ENCODE measurements at regions not wholly inside any gene's neighbourhood (a gene's known extent, or its start where the extent isn't known, plus 50 kb on each side); places are given as distances from the start of the nearest gene placed in this dataset.

DNA sequence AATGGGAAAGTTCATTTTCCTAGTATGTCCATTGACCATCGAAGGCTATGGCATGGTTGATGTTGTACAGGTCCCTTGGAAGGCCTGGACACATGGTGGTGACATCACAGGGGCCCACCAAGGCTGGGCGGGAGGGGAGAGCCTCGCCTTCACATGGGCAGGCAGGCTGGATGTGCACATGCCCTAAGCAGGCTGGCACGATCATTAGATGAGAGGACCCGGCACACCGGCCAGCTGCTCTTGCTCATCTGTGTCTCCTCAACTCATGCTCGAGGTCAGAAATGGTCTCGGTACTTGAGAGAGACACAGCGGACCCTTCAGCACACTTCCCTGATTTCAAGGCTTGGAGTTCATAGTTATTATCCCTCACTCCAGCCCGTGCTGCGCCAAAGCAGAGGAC, 416.9 kb upstream of the ZFHX3 start:
- TF ChIP-seq, protein P1, sequence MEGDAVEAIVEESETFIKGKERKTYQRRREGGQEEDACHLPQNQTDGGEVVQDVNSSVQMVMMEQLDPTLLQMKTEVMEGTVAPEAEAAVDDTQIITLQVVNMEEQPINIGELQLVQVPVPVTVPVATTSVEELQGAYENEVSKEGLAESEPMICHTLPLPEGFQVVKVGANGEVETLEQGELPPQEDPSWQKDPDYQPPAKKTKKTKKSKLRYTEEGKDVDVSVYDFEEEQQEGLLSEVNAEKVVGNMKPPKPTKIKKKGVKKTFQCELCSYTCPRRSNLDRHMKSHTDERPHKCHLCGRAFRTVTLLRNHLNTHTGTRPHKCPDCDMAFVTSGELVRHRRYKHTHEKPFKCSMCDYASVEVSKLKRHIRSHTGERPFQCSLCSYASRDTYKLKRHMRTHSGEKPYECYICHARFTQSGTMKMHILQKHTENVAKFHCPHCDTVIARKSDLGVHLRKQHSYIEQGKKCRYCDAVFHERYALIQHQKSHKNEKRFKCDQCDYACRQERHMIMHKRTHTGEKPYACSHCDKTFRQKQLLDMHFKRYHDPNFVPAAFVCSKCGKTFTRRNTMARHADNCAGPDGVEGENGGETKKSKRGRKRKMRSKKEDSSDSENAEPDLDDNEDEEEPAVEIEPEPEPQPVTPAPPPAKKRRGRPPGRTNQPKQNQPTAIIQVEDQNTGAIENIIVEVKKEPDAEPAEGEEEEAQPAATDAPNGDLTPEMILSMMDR (IDR thresholded peaks at IDR 0.05; ENCODE audit: insufficient read depth, low read length, severe bottlenecking), result no peak
- no peak overlapping the region for H3K4me3 ChIP-seq (ENCODE audit: low read depth, low read length)
- no peaks in the 10 kb centered on the region for H3K36me3 ChIP-seq (ENCODE audit: control insufficient read depth, insufficient read depth, low read length)
- no peak for DNase-seq (ENCODE audit: low read depth)
- no peaks in the 10 kb centered on the region for H3K27me3 ChIP-seq (ENCODE audit: control insufficient read depth, insufficient read depth, low read length)
- FAIRE-seq, result no peak

DNA sequence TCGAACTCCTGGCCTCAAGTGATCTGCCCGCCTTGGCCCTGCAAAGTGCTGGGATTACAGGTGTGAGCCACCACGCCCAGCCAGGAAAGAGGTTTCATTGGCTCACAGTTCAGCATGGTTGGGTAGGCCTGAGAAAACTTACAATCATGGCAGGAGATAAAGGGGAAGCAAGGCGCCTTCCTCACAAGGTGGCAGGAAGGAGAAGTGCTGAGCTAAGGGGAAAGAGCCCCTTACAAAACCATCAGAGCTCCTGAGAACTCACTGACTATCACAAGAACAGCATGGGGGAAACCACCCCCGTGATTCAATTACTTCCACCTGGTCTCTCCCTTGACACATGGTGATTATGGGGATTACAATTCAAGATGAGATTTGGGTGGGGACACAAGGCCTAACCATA, 411.7 kb upstream of the ZFHX3 start:
- FAIRE-seq (no peak), DNase-seq (ENCODE audit: low read depth) (no peak)
- H3K27me3 ChIP-seq (ENCODE audit: control insufficient read depth, insufficient read depth, low read length), result no peaks in the 10 kb centered on the region

DNA sequence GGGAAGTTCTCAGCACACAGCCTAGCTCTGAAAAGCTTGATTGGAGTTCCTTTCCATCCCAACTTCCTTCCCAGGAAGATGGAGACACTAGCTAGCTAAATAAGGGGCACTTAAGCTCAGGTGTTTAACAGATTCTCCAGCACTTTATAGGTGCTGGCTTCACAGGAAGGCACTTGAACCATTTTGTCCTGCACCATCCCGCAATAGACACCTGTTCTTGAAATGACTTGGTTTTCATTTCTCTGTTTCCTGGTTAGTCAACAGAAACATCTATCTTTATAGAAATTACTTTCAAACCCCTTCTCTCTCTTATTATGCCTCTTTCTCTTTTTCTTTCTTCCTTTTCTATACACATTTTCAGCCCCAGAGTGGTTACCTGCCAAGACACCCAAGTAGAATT, 409.9 kb upstream of the ZFHX3 start:
- H3K27me3 ChIP-seq (ENCODE audit: control insufficient read depth, insufficient read depth, low read length), result no peaks in the 10 kb centered on the region
- no peak for FAIRE-seq
- TF ChIP-seq, protein P1 (IDR thresholded peaks at IDR 0.05; ENCODE audit: insufficient read depth, low read length, severe bottlenecking), result no peak
- H3K36me3 ChIP-seq (ENCODE audit: control insufficient read depth, insufficient read depth, low read length), result no peaks in the 10 kb centered on the region
- no peak for DNase-seq (ENCODE audit: low read depth)
- H3K4me3 ChIP-seq (ENCODE audit: low read depth, low read length), result no peak overlapping the region

More for the DNA sequence above, 411.7 kb upstream of the ZFHX3 start:
- no peaks in the 10 kb centered on the region for H3K36me3 ChIP-seq (ENCODE audit: control insufficient read depth, insufficient read depth, low read length)
- H3K4me3 ChIP-seq (ENCODE audit: low read depth, low read length), result no peak overlapping the region
- TF ChIP-seq, protein P1 (IDR thresholded peaks at IDR 0.05; ENCODE audit: insufficient read depth, low read length, severe bottlenecking), result no peak

DNA sequence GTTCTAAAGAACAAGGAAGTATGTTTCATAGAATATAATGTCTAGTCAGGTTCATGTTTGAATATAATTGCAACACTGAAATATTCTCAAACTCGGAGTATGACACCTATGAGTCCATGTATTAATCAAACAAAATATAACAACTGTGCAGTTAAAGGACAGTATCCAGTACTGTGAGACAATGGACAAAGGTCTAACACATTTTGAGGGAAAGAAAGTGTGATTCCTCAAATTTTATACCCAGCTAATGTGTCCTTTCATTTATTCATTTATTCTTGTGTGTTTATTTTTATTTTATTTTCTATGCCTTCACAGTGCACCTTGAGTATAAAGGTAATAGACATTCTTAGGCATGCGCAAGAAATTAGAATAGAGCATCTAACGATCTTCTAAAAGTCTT, 401.0 kb upstream of the ZFHX3 start:
- TF ChIP-seq, protein P1 (IDR thresholded peaks at IDR 0.05; ENCODE audit: insufficient read depth, low read length, severe bottlenecking), result no peak
- Histone ChIP-seq H3K4me3 (ENCODE audit: low read depth, low read length) (no peak overlapping the region), H3K36me3 (ENCODE audit: control insufficient read depth, insufficient read depth, low read length) (no peaks in the 10 kb centered on the region), H3K27me3 (ENCODE audit: control insufficient read depth, insufficient read depth, low read length) (no peaks in the 10 kb centered on the region)
- FAIRE-seq (no peak), DNase-seq (ENCODE audit: low read depth) (no peak)

DNA sequence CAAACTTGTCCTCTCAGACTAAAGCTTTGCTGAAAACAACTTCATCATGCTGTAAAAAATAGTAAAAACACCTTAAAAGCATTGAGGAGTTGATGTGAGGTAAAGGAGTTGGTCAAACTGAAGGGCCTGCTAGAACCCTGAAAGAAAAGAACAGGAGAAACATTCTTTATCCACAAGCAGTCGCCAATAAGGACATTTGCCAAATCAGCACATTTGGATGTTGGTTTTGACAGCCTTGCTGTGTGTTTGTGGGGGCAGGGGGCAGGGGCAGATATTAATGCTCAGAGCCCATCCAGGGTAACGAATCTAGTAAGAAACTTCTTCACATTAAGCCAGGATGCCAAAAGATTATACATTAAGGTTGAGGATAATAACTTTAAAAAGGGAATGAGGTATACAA, 399.9 kb upstream of the ZFHX3 start:
- TF ChIP-seq, protein P1 (IDR thresholded peaks at IDR 0.05; ENCODE audit: insufficient read depth, low read length, severe bottlenecking), result no peak
- no peak overlapping the region for H3K4me3 ChIP-seq (ENCODE audit: low read depth, low read length)
- no peak for FAIRE-seq

DNA sequence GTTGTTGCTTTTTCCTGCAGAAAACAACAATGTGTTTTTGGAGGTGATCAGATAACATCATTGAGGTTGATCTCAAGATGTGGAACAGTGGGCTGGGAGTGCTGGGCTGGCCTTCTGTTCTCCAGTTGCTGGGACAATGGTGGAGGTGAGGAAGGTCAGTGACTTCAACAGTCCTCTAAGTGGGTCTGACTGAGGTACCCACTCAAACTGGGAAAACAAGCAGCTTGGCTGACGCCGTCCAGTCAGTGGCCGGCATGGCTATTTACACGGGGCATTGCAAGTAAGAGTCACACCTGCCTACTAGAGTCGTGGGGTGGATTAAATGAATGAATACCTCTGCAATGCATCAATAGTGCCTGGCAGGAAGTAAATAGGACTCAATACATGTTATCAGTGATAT, 386.7 kb upstream of the ZFHX3 start:
- no peaks in the 10 kb centered on the region for H3K36me3 ChIP-seq (ENCODE audit: control insufficient read depth, insufficient read depth, low read length)
- DNase-seq (ENCODE audit: low read depth), result no peak
- FAIRE-seq, result no peak
- H3K27me3 ChIP-seq (ENCODE audit: control insufficient read depth, insufficient read depth, low read length), result no peaks in the 10 kb centered on the region
- TF ChIP-seq, protein P1 (IDR thresholded peaks at IDR 0.05; ENCODE audit: insufficient read depth, low read length, severe bottlenecking), result no peak
- no peak overlapping the region for H3K4me3 ChIP-seq (ENCODE audit: low read depth, low read length)

More for the DNA sequence above, 399.9 kb upstream of the ZFHX3 start:
- no peaks in the 10 kb centered on the region for H3K36me3 ChIP-seq (ENCODE audit: control insufficient read depth, insufficient read depth, low read length)
- DNase-seq (ENCODE audit: low read depth), result no peak
- H3K27me3 ChIP-seq (ENCODE audit: control insufficient read depth, insufficient read depth, low read length), result no peaks in the 10 kb centered on the region
